ENCODE measurements at regions not wholly inside any gene's neighbourhood (a gene's known extent, or its start where the extent isn't known, plus 50 kb on each side); places are given as distances from the start of the nearest gene placed in this dataset.

DNA sequence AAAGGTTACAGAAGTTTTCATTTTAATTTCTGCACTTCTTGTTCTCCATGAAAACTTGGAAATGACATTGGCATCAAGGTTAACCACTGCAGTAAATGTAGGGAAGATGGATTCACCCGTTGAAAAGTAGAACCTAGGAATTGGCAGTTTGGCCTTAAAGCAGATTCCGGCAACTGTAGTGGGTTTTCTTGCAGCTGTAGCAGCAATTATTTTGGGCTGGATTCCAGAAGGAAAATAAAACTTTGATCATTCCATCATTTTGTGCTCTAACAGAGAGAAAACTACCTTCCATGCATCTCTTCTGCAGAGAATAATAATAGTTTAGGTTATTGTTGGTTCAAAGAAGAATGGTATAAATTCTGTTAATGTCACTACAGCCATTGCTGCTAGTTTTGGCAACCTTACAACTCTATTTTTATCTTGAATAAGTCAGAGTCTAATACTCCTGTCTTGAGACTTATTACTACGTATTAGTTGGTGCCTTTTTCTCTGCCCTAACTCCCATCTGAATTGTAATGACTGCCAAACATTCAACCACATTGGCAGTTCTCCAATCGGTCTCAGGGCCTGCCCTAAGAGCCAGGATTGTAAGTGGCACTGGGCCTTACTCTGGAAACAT lies 178.1 kb upstream of the PIEZO2 start:
- no peak for TF ChIP-seq POLR2A (IDR thresholded peaks at IDR 0.05)
- TF ChIP-seq, protein P1, sequence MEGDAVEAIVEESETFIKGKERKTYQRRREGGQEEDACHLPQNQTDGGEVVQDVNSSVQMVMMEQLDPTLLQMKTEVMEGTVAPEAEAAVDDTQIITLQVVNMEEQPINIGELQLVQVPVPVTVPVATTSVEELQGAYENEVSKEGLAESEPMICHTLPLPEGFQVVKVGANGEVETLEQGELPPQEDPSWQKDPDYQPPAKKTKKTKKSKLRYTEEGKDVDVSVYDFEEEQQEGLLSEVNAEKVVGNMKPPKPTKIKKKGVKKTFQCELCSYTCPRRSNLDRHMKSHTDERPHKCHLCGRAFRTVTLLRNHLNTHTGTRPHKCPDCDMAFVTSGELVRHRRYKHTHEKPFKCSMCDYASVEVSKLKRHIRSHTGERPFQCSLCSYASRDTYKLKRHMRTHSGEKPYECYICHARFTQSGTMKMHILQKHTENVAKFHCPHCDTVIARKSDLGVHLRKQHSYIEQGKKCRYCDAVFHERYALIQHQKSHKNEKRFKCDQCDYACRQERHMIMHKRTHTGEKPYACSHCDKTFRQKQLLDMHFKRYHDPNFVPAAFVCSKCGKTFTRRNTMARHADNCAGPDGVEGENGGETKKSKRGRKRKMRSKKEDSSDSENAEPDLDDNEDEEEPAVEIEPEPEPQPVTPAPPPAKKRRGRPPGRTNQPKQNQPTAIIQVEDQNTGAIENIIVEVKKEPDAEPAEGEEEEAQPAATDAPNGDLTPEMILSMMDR (IDR thresholded peaks at IDR 0.05 in 4 of 5, conservative IDR thresholded peaks at IDR 0.05 in 1 of 5), result no peak

Data from gastrocnemius medialis (tissue), 4 donors.